ENCODE measurements at regions not wholly inside any gene's neighbourhood (a gene's known extent, or its start where the extent isn't known, plus 50 kb on each side); places are given as distances from the start of the nearest gene placed in this dataset.
A peak's percentile ranks its signal among the peaks of the same experiment; 100 is the strongest.

DNA sequence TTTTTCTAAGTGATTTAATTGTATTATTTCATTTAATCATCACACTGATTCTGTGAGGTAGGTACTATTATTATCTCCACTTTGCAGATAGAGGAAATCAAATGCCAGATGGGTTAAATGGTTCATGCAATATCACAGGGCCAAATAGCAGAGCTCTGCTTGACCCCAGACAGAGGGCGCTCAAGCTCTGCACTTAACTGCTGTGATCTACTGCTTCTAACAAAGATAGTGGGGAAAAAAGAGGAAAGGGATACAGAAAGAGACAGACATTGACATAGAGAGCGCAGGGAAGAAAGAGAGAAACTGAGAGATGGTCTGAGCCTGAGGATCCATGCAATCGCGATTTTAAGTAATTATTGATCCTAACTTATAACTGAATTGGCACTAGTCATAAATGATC lies 279.1 kb upstream of the THRB start:
- peak; percentile 52 to 69 for DNase-seq

DNA sequence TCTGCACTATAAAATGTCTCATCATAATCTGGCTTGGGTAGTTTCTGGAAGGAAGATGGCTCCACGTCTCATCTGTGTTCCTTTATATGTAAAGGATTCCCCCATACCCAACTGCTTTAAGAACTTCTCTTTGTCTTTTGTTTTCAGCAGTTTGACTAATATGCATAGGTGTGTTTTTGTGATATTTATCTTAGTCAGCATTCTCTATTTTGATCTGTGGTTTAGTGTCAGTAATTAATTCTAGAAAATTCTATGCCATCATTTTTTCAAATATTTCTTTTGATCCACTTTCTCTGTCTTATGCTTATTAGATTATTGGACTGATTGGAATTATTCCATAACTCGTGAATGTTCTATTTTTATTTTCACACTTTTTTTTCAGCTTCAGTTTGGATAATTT lies 286.3 kb upstream of the THRB start:
- no peak for DNase-seq

DNA sequence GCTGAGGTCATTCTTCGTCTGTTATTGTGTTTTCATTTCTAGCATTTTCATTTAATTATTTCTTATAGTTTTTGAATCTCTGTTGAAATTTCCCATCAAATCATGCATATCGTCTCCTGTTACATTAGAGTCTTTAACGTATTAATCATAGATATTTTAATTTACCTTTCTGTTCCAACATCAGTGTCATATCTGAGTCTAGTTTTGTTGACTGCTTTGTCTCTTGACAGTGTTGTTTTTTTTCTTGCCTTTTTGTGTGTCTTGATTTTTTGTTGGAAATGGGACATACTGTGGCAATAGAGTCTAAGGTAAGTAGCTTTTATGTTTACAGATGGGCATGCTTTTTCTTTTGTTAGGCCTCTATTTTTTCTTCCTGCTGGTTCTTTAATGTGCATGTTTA lies 286.8 kb upstream of the THRB start:
- no peak for DNase-seq

DNA sequence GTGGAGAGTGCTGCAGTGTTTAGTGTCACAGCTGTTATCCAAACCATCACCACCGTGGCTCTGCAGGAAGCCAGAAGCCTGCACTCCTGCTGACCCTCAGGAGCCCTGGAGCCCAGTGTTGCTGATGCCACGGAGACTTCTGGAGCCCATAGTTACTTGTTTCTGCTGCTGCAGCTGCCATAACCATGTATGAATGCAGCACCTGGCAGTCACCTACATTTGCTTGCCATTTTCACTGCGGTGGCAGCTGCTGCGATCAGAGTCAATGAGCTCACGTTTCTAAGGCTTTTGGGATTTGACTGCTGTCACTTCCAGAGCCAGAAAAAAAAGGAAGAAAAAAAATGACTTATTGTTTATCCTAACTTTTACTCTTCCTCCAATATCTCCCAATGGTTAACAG lies 299.2 kb upstream of the THRB start:
- DNase-seq: peak; percentile 54

DNA sequence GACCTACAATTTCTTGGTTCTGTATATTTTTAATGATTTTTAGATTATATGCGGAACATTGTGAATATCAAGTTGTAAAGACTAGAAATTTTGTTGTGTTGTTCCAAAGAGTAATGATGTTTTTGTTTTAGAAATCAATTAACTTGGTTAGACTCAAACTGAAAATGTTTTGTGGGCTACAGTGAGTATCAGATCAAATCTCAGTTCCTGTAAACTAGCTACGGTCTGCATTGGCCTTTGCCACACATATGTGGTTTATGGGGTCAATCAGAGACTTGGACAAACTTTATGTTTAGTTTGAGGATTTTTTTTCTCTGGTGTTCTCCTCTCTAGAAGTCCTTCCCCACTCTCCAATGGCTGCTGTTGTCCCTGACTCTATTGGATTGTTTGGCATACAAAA lies 308.0 kb upstream of the THRB start:
- no peak for DNase-seq

DNA sequence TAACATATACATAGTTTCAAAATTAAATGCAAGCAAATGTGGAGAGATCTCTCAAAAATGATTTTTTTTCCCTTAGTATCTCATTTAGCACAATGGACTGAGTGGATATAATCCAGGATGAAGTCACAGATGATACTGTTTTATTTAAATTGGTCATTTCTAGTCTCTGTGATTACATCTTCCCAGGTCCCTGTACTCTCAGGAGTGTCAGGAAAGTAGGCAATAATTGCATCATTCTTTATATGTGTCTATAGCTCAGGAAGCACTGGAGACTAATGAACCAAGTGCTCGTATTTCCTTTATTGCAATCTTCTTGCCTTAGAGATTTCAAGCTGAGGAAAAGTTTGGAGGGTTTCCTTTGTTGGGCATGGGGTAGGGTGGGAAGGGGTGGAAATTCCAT lies 309.4 kb upstream of the THRB start:
- no peak for DNase-seq

DNA sequence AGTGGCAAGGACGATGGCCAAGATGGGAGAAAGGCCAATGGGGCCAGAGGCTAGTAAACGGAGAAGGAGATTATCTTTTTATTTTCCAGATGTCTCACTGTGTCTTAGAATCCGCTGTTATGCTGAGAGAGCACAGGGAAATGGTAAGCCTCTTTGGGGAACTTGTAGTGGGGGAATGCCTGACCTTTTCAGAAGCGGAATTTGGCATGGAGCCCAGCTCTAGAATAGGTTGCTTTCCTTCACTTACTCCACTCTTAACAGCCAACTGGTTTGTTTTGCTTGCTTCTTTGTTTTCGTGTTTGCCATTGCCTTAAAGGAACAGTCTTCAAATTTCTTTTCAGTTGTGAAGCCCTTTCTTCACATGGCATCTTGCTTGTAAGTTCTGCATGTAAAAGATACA lies 316.2 kb upstream of the THRB start:
- no peak for DNase-seq

DNA sequence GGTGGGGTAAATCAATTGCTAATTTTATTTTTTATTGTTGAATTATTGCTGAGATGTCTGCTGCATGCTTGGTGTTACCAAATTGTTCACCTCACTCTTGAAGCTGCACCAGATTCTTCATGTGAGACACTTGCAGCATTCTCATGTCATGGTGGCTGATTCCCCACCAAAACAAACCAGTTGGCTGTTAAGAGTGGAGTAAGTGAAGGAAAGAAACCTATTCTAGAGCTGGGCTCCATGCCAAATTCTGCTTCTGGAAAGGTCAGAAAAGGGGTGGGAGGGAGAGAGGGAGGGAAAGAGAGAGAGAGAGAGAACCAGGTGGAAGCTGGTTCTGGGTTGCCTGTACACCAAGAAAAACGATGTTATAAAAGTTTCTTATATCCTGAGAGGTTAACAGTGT lies 317.5 kb upstream of the THRB start:
- DNase-seq: no peak

DNA sequence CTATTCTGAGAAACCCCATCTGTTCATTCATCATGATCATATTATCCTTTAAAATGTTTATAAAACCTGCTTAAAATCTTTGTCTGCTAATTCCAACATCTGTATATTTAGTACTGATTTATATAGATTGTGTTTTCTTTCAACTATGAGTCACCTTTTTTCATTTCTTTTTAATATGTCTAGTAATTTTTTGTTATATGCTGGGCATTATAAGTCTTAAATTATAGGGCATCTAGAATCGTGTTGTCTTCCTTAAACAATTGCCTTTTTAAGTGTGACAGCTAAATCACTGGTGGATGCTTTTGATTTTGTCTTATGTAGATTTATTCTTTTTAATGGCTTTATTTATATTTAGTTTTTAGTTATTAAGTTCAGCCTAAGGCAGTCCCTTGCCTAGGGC lies 323.4 kb upstream of the THRB start:
- DNase-seq: no peak

DNA sequence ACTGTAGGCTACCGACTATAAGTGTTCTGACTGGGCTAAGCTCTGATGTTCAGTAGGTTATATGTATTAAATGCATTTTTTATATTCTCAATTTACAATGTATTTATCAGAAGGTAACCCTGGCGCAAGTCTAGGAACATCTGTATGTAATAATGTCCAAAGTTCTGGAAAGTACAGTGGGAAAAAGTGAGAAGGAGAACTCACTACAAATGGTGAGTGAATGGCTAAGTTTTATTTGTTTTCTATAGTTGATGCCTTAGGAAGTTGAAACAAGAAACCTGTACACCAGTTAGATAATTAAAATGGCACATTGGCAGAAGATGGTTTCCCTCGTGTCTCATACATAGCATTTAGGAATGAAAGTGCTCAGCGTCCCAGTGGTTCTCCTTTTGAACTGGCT lies 333.4 kb upstream of the THRB start:
- DNase-seq: no peak

DNA sequence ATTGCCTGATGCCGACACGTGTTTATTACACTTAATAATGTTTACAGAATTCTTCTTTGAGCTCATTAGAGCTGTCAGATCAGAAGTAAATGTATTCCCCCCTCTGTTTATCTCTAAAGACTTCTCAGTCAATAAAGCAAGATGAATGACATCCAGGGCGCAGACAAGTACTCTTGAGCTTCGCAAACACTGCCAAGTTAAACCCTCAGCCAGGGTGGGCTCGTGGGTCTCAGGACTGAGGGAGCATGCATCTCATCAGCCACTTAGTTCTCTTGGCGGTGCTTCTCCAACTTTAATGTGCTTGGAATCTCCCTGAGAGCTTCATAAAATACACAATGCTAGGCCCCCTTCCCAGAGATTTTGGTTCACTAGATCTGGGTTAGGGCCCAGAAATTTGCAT lies 333.9 kb upstream of the THRB start:
- no peak for DNase-seq

DNA sequence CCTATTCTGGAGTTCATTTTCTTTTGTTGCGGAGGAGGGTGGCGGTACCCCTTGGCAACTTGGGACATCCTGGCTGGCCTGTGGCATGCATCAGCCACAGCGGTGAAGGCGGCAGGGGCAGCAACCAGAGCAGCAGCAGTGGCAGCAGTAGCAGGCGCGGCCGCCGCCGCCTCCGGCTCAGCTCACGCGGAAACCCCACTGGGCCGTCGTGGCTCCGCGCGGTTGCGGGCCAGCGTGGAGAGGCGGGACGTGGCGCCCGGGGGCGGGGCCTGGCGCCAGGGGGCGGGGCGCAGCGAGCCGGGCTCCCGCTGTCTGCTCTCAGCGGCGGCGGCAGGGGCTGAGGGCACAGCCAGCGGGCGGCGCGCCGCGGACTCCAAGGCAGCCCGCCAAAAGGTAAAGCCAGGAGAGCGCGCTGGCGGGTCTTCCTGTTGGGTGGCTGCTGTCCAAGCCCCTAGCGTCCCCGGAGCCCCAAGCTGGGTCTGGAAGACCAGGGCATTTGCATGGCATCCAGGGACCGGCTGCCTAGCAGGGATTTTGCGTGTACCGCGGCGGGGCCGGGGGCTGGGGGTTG lies 334.4 kb upstream of the THRB start:
- DNase-seq: no peak

DNA sequence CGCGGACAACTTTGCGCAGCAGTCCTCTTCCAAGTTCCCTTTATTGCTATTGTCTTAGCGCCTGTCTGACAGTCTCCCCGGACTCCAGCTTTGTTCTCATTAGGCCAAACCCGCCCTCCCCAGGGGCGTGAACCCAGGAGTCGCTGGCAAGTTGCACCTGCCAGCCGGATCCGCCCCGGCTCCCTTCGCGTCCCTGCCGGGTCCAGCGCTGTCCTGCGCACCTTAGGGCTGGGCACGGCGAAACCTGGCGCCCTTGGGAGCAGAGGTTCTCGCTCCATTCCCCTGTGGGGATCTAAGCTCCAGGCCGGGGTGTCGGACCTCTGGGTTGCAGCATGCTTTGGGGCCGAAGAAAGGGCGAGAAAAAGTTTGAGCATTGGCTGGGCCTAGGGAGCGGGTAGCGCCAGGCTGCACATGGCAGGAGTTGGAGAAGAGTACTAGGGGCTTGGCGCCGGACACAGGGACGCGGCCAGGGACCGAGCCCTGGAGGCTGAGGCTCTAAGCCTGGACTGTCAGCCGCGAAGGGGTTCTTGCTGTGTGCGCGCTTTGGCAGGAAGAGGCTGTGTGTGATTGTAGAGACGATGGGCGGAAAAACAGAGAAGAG lies 335.1 kb upstream of the THRB start:
- no peak for DNase-seq

DNA sequence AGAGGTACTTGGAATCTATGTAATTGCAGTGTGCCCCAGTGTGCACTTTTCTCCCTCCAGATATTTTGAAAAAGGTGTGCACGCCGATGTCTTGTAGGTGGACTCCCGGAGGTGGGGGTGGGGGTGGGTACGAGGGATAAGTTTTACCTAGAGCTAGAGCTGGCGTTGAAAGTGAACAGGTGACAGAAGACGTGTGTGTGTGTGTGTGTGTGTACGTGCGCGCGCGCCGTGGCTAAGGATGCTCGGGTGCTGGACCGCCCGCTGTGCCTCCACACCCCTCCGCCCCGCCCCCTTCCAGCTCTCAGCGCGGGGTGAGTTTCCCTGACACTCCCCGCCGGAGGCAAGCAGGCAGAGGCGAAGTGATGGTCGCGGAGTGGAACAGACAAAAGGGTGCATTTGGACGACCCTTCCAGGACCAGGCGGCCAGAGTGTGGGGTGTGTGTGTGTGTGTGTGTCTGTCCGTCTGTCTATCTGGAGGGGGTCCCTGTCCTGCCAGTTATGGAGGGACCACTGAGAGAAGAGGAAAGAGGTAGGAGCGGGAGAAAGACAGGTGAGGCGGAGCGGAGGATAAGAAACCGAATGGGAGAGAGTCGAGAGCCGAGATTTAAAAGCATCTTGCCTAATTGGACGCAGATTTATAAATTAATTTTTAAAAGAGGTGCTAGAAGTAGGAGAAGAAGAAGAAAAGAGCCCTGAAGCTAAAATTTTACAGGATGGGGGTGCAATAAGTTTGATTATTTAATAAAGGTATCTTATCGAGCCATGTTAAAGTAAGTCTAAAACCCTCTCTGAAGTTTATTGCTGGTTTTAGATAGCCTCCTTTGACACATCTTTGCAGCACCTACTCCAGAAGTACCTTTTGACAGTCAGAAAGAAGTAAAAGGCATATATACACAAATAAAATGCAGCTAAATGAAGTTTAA lies 335.8 kb upstream of the THRB start:
- DNase-seq: no peak

DNA sequence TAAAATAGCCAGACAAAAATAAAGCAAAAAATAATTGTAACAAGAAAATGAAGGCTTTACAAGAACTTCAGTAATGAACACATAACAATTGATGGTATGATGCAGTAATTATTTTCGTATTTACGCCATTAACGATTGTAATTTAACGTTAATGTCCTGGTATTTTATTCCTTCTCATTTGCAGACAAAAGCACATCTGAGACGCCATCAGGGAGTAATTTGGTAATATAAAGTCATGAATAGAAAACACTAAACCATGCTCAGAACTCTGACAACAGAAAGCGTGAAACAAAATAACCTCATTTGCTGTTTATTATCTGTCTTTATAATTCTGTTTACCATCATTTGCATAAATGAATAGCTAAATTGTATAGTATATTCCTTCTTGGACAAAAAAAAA lies 336.6 kb upstream of the THRB start:
- DNase-seq: no peak

DNA sequence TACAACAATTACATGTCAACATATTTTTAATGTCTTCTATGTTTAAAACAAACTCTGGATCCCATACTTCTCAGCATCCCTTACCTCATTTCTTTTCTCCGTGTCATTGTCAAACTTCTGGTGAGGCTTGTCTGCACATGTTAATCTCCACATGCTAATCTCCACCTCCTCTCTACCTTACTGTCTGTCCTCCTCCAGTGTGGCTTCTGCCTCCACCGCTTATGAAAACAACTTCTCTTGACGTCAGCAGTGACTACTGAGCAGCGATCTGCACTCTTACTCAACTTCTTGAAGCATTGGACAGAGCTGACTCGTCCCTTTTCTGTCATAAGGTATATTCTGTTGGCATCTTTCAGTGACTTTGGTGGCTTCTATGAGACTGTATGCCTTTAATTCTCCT lies 338.2 kb upstream of the THRB start:
- DNase-seq: no peak

DNA sequence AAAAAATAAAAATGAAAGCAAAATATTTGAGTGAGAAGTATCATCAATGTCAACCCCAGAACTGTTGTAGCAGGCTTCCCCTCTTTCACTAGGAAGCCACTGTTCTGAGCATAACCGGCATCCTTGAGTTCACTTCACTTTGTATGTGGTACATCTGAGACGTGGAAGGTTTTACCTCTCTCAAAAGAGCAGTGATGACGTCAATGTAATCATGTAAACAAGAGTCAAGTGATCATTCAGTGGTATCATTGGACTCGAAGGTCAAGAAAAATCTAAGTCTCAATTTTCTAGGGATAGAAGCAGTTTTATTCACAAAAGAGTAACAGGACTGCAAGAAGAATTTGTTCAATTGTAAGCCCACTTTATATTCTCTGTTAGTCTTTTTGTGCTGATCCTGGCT lies 339.8 kb upstream of the THRB start:
- no peak for DNase-seq

DNA sequence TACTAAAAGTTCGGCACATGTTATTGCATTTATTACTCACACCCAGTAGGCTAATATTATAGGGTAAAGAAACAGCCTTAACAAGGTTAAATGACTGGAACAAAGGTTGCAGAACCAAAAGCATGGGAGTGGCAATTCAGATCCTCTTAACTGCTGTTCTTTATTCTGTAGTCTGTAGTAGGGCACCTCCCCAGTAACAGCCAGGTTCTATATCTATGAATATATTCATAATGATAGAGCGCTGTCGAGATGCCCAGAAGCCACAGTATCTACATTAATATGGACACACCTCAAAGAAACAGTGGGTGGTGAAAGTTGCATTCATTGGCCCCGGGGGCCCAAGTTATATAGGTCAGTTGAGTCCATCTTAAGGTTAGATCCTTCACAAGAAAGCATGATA lies 340.9 kb upstream of the THRB start:
- no peak for DNase-seq

DNA sequence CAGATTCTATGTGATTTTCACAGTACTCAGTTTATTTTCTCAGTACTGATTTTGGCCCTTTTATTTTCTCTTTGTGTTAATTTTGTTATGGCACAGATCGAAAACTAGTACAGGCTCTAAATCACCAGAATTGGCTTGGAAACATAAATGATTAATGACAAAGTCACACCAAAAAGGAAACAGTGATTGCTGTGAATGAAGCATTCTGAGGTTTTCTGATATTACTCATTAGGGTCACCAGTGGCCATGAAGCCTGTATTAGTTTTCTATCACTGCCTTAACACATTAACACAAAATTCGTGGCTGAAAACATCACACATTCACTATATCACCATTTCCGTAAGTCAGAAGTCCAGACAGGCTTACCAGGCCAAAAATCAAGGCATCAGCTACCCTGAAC lies 343.0 kb upstream of the THRB start:
- no peak for DNase-seq

DNA sequence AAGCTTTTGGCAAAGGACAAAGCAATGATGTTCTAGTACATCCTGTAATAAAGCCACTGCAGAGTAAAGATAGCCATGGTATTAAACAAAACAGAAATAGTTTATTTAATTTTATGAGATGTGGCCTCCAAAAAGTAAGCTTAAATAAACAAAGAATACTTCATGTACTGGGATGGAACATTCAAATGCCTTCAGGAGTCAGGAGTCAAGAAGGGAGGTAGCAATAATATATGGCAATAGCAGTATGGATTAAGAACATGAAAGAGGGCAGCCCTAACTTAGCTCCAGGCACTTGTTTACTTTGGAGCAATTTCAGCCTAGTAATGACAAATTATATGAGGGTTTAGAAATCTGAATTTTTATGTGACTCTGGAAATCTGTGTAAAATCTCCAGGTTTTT lies 343.9 kb upstream of the THRB start:
- no peak for DNase-seq

DNA sequence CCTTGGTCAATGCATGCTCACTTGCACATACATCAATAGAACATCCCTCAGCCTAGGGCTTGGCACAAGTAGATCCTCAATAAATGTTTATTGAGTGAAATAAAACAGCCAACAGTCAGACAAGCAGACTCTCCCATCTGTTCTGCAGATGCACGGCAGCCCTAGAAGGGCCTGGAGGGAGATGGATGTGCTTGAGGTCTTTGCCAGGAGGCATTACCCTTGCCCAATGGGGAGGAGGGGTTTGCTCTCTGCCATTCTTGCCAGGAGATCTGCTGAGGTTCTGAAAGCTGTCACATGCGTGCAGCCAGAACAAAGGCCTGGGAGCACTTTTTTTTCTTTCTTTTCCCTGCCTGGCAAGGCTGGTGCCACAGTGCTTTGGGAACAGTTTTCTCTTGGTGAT lies 349.3 kb upstream of the THRB start:
- no peak for DNase-seq

DNA sequence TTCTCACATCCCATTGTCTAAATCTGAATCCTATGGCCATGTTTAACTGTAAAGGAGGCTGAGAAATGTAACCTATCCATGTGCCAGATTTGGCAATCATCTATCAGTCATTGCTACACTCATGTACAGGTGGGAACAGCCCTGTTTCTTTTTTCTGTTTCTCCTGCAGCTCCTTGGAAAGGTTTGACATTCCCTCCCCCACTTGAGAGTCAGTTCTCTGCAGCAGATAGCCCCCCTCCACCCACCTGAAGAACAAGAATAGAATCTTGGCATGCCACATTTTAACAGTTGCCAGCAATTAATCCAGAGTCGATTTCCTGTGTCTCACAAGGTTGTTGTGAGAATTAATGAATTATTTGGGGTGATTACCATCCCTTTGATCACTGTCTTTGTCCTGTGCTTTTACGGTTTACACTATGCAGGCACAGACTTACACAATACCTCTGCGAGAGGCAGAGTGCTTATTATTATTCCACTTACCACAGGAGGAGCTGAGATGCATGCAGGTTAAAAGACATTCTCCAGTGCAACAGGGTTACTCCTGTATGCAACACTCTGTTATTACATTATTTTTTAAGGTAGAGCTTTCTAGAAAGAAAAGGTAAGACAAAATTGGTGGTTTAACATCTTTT lies 351.0 kb upstream of the THRB start:
- DNase-seq: no peak

DNA sequence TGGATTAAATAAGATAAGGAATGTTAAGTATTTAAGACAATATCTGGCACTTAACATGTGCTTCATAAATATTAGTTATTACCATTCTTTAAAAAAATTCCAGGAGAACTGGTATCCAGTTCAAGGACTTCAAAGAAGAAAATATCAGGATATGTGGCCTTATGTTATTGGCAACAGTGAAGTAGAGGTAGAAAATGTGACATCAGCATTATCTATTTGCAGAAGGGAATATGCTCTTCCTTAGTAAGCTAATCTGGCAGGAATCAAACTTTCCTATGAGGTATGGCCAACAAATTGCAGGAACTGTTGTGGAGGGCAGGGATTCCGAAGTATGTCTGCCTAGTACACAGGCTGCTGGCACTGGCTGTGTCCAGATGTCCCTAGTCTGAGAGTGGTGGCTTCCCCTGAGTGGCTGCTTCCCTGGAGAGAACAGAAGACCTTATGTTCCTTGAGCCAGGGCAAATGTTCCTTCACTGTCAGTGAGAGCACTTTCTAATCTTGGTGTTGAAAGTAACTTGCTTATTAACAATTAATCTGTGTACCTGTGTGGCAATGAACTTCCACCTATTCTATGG lies 351.7 kb upstream of the THRB start:
- DNase-seq: no peak

DNA sequence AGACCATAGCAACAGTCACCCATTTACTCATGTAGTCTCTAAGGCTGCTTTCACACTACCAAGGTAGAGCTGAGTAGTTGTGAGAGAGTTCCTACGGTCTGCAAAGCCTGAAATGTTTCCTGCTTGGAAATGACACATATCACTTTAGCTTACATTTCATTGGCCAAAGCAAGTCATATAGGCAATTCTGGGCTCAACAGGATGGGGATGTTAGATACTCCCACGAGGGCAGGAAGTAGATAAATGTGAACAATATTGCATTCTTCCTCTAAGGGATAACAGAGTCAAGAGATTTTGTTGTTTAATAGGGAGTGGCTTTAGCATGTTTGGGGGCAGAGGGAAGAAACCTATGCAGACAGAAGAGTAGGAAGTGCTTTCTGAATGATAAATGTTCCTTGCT lies 355.6 kb upstream of the THRB start:
- DNase-seq: no peak
